Mucosa of rectum (tissue), 2 donors: ENCODE measurements at regions not wholly inside any gene's neighbourhood (a gene's known extent, or its start where the extent isn't known, plus 50 kb on each side); places are given as distances from the start of the nearest gene placed in this dataset.

Experiments used
- H3K27ac ChIP-seq, 2 donors: one replicate each; pipeline ENCODE4 v1.7.0; 2013; ENCODE audit warnings: inconsistent platforms in 2 of 2, low read depth in 2 of 2, low read length in 2 of 2
- H3K27me3 ChIP-seq, 2 donors: one replicate each; pipeline ENCODE4 v1.7.0; 2013; ENCODE audit warnings: low read length in 2 of 2; ENCODE audit not compliant: control insufficient read depth in 2 of 2, insufficient read depth in 2 of 2
- H3K36me3 ChIP-seq, 2 donors: one replicate each; pipeline ENCODE4 v1.7.0; 2013; ENCODE audit warnings: low read length in 2 of 2; ENCODE audit not compliant: control insufficient read depth in 2 of 2, insufficient read depth in 2 of 2
- H3K4me1 ChIP-seq, 2 donors: one replicate each; pipeline ENCODE4 v1.7.0; 2013; ENCODE audit warnings: low read length in 2 of 2, mild to moderate bottlenecking in 1 of 2; ENCODE audit not compliant: control insufficient read depth in 2 of 2, insufficient read depth in 2 of 2
- H3K4me3 ChIP-seq, 2 donors: one replicate each; pipeline ENCODE4 v1.7.0; 2013; ENCODE audit warnings: low read length in 2 of 2
- H3K9ac ChIP-seq, 2 donors: one replicate each; pipeline ENCODE4 v1.7.0; 2013; ENCODE audit warnings: low read length in 2 of 2, low read depth in 1 of 2, mild to moderate bottlenecking in 1 of 2
- H3K9me3 ChIP-seq, 2 donors: one replicate each; pipeline ENCODE4 v1.7.0; 2013; ENCODE audit warnings: low read length in 2 of 2; ENCODE audit not compliant: control insufficient read depth in 2 of 2
- donor health status: healthy.
- donor health status: Normal muscosa, but diverticular disease.

DNA sequence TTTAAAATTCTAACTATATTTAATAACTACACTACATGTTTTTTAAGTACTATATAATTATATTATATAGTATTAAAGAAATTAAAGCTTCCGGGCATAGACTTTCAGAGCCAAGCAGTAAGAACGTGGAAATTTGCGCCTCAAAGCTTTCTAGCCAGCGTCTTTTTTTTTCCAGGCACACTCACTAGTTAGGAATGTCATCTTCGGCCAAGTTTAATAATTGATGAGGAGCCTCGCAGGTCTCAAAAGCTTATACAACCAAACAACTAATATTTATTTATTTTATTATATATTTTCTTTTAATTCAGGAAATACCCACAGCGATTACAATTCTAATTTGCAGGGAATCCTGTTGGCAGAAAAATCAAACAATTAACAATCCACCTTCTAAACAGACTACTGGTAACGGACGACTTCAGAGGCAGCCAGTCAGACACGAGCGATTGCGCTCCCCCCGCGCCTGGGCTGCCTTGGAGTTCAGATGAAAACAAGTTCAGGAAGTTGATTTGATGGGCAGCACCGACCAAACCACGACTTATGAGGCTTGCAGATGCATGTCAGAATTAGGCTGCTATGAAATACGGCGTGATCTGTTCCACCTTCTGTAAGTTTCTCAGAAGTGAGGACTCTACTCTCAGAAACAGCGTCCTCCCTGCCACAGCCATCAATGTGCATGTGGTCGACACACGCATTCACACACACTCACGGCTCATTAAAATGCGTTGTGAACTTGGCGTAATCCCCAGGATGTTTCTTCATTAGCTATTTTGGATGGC, 431.8 kb upstream of the MGMT start:
- Histone ChIP-seq H3K27me3 (peaks cover 15 to 17% of the 10 kb centered on the region in 2 donors), H3K9me3 (no peaks in the 10 kb centered on the region), H3K36me3 (no peaks in the 10 kb centered on the region), H3K27ac (no peak overlapping the region), H3K9ac (no peak overlapping the region), H3K4me3 (peak overlapping the region in 1 of 2 donors; percentile 0), H3K4me1 (no peaks in the 10 kb centered on the region)

DNA sequence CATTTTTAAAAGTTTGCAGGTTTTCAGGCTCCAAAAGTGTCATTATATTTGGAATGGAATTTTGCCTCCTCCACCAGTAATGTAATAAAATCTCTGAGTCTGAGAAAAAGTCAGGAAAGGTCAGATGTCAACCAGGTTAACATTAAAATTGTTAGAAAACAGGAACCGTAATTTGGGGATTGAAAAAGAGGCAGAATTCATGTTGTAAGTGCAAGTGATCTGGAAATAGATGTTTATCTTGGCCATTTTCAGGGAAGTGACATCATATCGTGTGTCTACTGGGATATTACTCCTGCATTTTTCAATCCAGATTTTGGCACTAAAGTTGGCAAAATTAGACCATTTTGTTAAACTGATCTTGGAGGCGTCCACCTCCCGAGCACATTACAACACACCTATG, 428.5 kb upstream of the MGMT start:
- no peak overlapping the region for H3K4me3 ChIP-seq
- peaks cover 8% of the 10 kb centered on the region in 2 donors for H3K27me3 ChIP-seq
- no peaks in the 10 kb centered on the region for H3K36me3 ChIP-seq
- no peaks in the 10 kb centered on the region for H3K9me3 ChIP-seq
- no peak overlapping the region for H3K27ac ChIP-seq
- no peak overlapping the region for H3K9ac ChIP-seq
- no peaks in the 10 kb centered on the region for H3K4me1 ChIP-seq

DNA sequence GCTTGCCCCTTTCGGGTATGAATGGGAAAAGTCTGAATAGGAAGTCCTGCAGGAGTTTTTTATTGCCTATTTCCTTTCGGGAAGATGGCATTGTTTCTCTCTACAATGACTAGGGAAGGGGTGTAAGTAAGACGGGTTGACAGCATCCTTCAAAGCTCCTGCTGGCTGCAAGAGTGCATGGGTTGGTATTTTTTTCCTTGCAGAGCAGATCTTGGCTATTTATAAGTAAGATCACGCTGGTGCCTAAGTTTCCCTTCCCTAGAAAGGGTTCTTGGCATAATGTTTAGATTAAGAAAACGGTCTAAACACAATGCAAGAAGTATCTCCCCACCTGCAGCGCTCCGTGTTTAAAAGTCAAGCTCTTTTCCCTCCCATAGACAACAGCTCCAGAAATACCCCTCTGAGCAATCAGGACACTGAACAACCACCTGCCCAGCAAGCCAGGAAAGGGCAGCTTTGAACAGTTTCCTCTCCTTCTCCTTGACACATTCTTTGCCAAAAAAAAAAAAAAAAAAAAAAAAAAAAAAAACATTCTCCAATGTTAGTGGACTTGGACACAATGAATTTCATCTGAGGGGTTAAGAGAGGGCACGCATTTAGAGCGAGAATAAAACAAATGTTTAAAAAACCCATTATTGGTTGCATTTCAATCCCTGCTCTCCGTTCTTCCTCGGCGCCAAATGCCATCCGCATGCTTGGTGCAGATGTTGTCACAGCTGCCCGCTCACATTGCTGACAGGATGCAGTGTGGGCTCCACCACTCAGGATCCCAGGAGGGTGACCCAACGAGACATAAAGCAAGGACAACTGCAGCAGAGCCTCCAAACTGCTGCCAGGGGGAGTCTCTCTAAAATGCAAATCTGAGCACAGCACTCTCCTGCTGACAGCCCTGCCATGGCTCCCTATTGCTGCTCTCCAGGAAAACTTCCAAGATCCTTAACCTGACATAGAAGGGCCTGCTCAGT, 427.4 kb upstream of the MGMT start:
- Histone ChIP-seq H3K4me1 (no peaks in the 10 kb centered on the region), H3K9ac (no peak overlapping the region), H3K4me3 (no peak overlapping the region), H3K36me3 (no peaks in the 10 kb centered on the region), H3K27me3 (peaks cover 0 to 5% of the 10 kb centered on the region in 2 donors), H3K27ac (no peak overlapping the region), H3K9me3 (no peaks in the 10 kb centered on the region)

DNA sequence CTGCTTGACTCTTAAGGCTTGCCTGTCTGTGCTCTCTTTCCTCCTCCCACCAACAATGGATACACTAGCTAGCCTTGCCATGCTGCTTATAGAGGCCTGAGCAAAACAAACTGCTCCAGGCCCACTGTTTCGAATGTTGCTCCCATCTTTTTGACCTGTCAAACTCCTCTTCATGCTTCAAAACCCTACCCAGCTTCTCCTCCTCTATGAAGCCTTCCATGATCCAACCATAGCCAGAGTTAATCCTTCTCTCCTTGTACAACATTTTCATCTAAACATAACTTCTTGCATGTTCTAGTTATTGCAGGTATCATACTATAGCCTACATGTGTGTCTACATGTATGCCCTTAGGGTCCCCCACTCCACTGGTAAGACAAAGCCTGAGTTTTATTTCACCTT, 426.7 kb upstream of the MGMT start:
- Histone ChIP-seq H3K36me3 (no peaks in the 10 kb centered on the region), H3K9ac (no peak overlapping the region), H3K4me1 (no peaks in the 10 kb centered on the region), H3K4me3 (no peak overlapping the region), H3K27ac (no peak overlapping the region), H3K27me3 (peaks cover 0 to 5% of the 10 kb centered on the region in 2 donors), H3K9me3 (no peaks in the 10 kb centered on the region)

DNA sequence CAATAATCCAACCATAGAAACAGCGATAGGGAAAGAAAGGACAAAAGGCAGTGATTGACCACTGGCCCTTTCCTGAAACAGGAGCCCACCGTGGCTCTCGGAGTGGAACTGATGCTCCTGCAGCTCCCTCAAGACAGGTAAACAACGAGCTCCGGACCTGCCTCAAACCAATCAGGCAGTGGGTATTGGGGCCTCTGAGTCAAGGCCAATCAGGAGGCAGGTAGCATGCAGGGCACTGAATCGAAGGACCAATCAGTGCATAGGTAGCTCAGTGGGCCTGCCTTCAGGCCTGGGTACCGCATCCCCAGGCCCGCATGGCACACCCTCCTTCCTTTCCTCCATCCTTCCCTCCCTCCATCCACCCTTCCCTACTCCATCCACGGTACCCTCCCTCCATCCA, 425.1 kb upstream of the MGMT start:
- Histone ChIP-seq H3K27me3 (no peaks in the 10 kb centered on the region), H3K36me3 (no peaks in the 10 kb centered on the region), H3K4me1 (no peaks in the 10 kb centered on the region), H3K9ac (no peak overlapping the region), H3K27ac (no peak overlapping the region), H3K9me3 (no peaks in the 10 kb centered on the region), H3K4me3 (no peak overlapping the region)

DNA sequence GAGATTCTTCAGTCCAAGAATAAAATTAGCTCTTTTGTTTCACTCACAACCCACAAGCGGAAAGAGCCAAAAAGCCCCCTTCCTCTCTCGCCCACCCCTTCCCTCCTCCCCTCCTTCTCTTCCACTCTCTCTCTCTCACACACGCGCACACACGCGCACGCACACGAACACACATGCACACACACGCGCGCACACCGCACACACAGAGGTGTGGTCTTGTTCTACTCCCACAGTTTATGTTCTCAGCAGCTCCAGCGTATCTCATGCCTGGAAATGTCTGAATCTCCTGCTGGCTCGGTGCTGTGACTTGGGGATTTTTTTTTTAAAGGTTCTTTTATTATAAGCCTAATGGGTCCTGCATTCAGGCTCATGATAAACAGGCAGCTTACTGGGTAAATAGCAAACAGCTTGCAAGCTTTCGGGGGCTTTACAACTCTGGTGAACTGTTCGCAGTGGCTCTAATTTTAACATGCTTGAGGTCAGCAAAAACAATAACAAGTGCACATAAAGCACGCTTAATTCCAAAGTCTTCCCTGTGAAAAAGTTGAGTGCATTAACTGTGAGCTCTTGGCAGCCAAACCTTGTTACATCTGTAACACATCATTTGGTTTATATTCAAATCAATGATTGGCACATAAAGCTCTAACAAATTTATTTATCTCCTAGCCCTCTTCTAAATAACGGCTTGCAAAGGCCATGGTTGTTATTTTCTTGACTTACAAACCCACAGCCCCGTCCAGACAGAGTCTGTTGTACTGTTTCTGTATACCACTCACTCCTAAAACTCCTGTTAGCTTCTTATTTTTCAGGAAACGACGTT, 424.1 kb upstream of the MGMT start:
- H3K36me3 ChIP-seq: no peaks in the 10 kb centered on the region
- H3K4me1 ChIP-seq: no peaks in the 10 kb centered on the region
- H3K9ac ChIP-seq: no peak overlapping the region
- no peaks in the 10 kb centered on the region for H3K9me3 ChIP-seq
- H3K4me3 ChIP-seq: no peak overlapping the region
- H3K27me3 ChIP-seq: no peaks in the 10 kb centered on the region
- no peak overlapping the region for H3K27ac ChIP-seq

DNA sequence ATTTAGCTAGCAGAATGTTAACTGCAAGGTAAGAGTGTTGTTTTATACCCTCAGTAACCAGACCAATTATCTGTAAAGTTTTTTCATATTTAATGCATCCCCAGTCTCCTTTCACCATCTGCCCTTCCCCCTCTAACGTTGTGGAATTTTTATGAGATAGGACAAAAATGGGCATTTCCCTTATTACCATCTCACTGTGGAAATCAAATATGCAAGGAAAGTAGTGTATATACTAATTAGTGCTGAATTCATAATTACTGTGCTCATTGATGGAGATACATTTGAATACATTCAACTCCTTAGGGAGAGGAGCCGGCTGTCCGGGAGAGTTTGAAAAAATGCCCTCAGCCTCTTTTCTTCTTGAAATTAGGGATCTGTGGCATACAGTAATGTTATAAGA, 423.4 kb upstream of the MGMT start:
- no peaks in the 10 kb centered on the region for H3K27me3 ChIP-seq
- H3K4me3 ChIP-seq: no peak overlapping the region
- no peak overlapping the region for H3K27ac ChIP-seq
- H3K36me3 ChIP-seq: no peaks in the 10 kb centered on the region
- H3K4me1 ChIP-seq: no peaks in the 10 kb centered on the region
- H3K9ac ChIP-seq: no peak overlapping the region
- no peaks in the 10 kb centered on the region for H3K9me3 ChIP-seq

DNA sequence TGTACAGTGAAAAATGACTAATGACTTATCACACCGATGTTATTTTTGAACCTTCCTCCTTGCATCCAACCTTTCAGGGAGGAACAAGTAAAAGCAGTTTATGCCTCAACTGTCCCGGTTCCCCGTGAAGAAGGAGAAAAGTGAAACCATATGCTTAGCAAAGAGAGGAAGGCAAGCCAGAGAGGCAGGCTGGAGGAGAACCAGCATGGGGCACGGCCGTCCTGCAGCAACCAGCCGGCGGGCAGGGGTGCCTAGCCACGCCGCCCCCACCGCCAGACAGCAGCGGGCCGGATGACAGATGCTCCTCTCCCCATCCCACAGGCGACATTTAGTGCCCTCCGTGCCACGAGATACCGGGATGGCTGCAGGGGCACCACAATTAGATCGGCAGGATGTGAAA, 421.4 kb upstream of the MGMT start:
- H3K27me3 ChIP-seq: no peaks in the 10 kb centered on the region
- no peaks in the 10 kb centered on the region for H3K9me3 ChIP-seq
- no peak overlapping the region for H3K4me3 ChIP-seq
- no peak overlapping the region for H3K27ac ChIP-seq
- H3K36me3 ChIP-seq: no peaks in the 10 kb centered on the region
- no peaks in the 10 kb centered on the region for H3K4me1 ChIP-seq
- no peak overlapping the region for H3K9ac ChIP-seq

DNA sequence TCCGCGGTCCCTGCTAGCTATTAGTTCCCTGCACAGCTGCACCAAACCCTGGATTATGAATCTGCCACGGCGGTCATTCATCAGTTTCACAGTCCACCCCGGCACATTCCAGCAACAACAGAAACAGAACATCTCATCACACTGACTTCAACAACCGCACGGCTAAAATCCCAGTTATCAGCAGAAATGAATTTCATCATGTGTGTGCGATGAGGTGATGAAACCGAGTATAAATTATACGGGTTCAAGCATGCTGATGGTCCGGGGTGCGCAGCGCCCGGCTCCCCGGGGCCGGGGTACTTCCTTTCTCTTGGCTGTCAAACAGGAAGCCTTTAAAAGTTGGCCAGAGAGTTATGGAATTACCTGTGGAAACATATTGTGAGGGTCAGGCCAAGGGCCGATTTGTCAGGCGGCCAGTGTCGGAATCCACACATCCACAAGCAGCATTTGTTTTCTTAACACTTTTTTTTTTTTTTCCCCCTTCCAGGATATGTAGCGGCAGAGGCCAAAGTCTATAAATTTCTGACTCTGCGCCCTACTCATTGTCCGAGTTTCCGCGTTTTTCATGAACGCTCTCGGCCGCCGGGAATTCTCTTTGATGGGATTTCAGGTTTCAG, 420.9 kb upstream of the MGMT start:
- no peaks in the 10 kb centered on the region for H3K4me1 ChIP-seq
- H3K4me3 ChIP-seq: no peak overlapping the region
- H3K9ac ChIP-seq: no peak overlapping the region
- no peaks in the 10 kb centered on the region for H3K27me3 ChIP-seq
- H3K27ac ChIP-seq: no peak overlapping the region
- H3K9me3 ChIP-seq: no peaks in the 10 kb centered on the region
- H3K36me3 ChIP-seq: no peaks in the 10 kb centered on the region
